GM23338 (cell line): ENCODE measurements at regions not wholly inside any gene's neighbourhood (a gene's known extent, or its start where the extent isn't known, plus 50 kb on each side); places are given as distances from the start of the nearest gene placed in this dataset.

ENCODE experiments used
- ATAC-seq: fragments of 200-7000 bp; cut with Tn5 transposase; 3 replicates; pipeline ENCODE4 v1.9.1; 2020
- DNase-seq: peaks from one replicate; pipeline ENCODE4 v3.0.0-alpha.2; 2015; ENCODE audit warnings: low spot score
- H2AFZ ChIP-seq: fragments of 200-600 bp; sonication (generic); 2 replicates; pipeline ENCODE4 v1.8.0; 2016; ENCODE audit warnings: antibody characterized with exemption, mild to moderate bottlenecking, moderate library complexity
- H3F3A ChIP-seq: fragments of 200-600 bp; sonication (generic); replicated peaks from 2 replicates; pipeline ENCODE4 v1.8.0; 2017; ENCODE audit warnings: antibody characterized with exemption, mixed run types, low read depth
- H3K27ac ChIP-seq: fragments of 200-600 bp; sonication (generic); 2 replicates; pipeline ENCODE4 v1.6.1; 2016; ENCODE audit warnings: low read depth
- H3K27me3 ChIP-seq: fragments of 200-600 bp; sonication (generic); 2 replicates; pipeline ENCODE4 v1.8.0; 2016; ENCODE audit warnings: mild to moderate bottlenecking, mixed run types, moderate library complexity; ENCODE audit not compliant: insufficient read depth
- H3K36me3 ChIP-seq: fragments of 200-600 bp; sonication (generic); 2 replicates; pipeline ENCODE4 v1.8.0; 2016; ENCODE audit warnings: mild to moderate bottlenecking; ENCODE audit not compliant: insufficient read depth
- H3K4me1 ChIP-seq: fragments of 200-600 bp; sonication (generic); 2 replicates; pipeline ENCODE4 v1.8.0; 2016; ENCODE audit warnings: mild to moderate bottlenecking, moderate library complexity; ENCODE audit not compliant: insufficient read depth
- H3K4me2 ChIP-seq: fragments of 200-600 bp; sonication (generic); 2 replicates; pipeline ENCODE4 v1.7.1; 2017; ENCODE audit warnings: mixed run types
- H3K4me3 ChIP-seq: fragments of 200-600 bp; sonication (generic); 2 replicates; pipeline ENCODE4 v1.6.1; 2016; ENCODE audit warnings: mixed run types
- H3K79me2 ChIP-seq: fragments of 200-600 bp; sonication (generic); replicated peaks from 2 replicates; pipeline ENCODE4 v1.8.0; 2017; ENCODE audit warnings: mild to moderate bottlenecking; ENCODE audit not compliant: insufficient read depth
- H3K9me2 ChIP-seq: fragments of 200-600 bp; sonication (generic); 2 replicates; pipeline ENCODE4 v1.8.0; 2017; ENCODE audit not compliant: insufficient read depth
- H4K20me1 ChIP-seq: fragments of 200-600 bp; sonication (generic); replicated peaks from 2 replicates; pipeline ENCODE4 v1.8.0; 2017; ENCODE audit warnings: mild to moderate bottlenecking; ENCODE audit not compliant: insufficient read depth
- H3K27ac Mint-ChIP-seq: 2 replicates; pipeline ENCODE4 v1.8.0; 2020; ENCODE audit warnings: inconsistent platforms, mild to moderate bottlenecking, moderate library complexity, mixed read lengths
- H3K27me3 Mint-ChIP-seq: 3 replicates; pipeline ENCODE4 v1.8.0; 2022; ENCODE audit warnings: low read depth, mild to moderate bottlenecking, moderate library complexity, mixed read lengths, inconsistent platforms; ENCODE audit not compliant: insufficient read depth, poor library complexity
- H3K36me3 Mint-ChIP-seq: 3 replicates; pipeline ENCODE4 v1.8.0; 2021; ENCODE audit warnings: low read depth, mild to moderate bottlenecking, inconsistent platforms, moderate library complexity, mixed read lengths
- H3K4me1 Mint-ChIP-seq: 3 replicates; pipeline ENCODE4 v1.8.0; 2020; ENCODE audit warnings: mild to moderate bottlenecking, inconsistent platforms, mixed read lengths
- H3K4me3 Mint-ChIP-seq: 3 replicates; pipeline ENCODE4 v1.8.0; 2021; ENCODE audit warnings: moderate library complexity, mild to moderate bottlenecking, inconsistent platforms, mixed read lengths
- H3K9me3 Mint-ChIP-seq: 3 replicates; pipeline ENCODE4 v1.8.0; 2020; ENCODE audit warnings: moderate library complexity, mild to moderate bottlenecking, inconsistent platforms, mixed read lengths
- CREB1 ChIP-seq: fragments of 250-450 bp; sonication (Bioruptor Pico); IDR thresholded peaks from 2 replicates; pipeline ENCODE4 v1.5.0; 2020; ENCODE audit warnings: low read depth, mild to moderate bottlenecking, moderate library complexity
- CTCF ChIP-seq, 2 experiments: fragments of 200-600 bp in 1 of 2; sonication (generic) in 1 of 2; conservative IDR thresholded peaks; 2 replicates each; pipeline versions ENCODE4 v1.5.1 to v1.6.1; 2016 to 2017; ENCODE audit warnings: antibody characterized with exemption in 2 of 2, low read depth in 2 of 2, mild to moderate bottlenecking in 2 of 2, moderate library complexity in 1 of 2
- EZH2phosphoT487 ChIP-seq: fragments of 200-600 bp; sonication (generic); IDR thresholded peaks from one replicate; pipeline ENCODE4 v1.8.1; 2018; ENCODE audit warnings: antibody characterized with exemption; ENCODE audit not compliant: unreplicated experiment
- ZNF331 ChIP-seq: fragments of 250-450 bp; sonication (Bioruptor Pico); IDR thresholded peaks from 2 replicates; pipeline ENCODE4 v1.5.0; 2020; ENCODE audit warnings: low read depth, mild to moderate bottlenecking, moderate library complexity
- ZNF462 ChIP-seq: fragments of 250-450 bp; sonication (Bioruptor Pico); IDR thresholded peaks from 2 replicates; pipeline ENCODE4 v1.5.0; 2020; ENCODE audit warnings: mild to moderate bottlenecking, moderate library complexity

- no peaks in the 10 kb centered on the region for H4K20me1 ChIP-seq
- H3K4me3 ChIP-seq: no peak overlapping the region
- no peak overlapping the region for H3K27ac ChIP-seq
- H3K79me2 ChIP-seq: no peaks in the 10 kb centered on the region
- no peaks in the 10 kb centered on the region for H3K9me3 Mint-ChIP-seq
- no peak overlapping the region for H3K4me2 ChIP-seq
- no peak overlapping the region for H3K4me3 Mint-ChIP-seq
- TF ChIP-seq ZNF331 (CRISPR knock-in tag): no peak
- no peak for TF ChIP-seq CTCF (conservative IDR thresholded peaks at IDR 0.05; ENCODE audit: low read depth in 2 of 2)
- TF ChIP-seq CREB1 (CRISPR knock-in tag): no peak
- no peak for TF ChIP-seq EZH2phosphoT487
- no peak for TF ChIP-seq ZNF462 (CRISPR knock-in tag)
- peaks cover 4% of the 10 kb centered on the region for H3K4me1 ChIP-seq
- no peaks in the 10 kb centered on the region for H3K36me3 Mint-ChIP-seq
- H3K27ac Mint-ChIP-seq: no peak overlapping the region
- peaks cover 20% of the 10 kb centered on the region for H3K4me1 Mint-ChIP-seq
- no peak overlapping the region for H2AFZ ChIP-seq
- peaks cover 6% of the 10 kb centered on the region for H3K27me3 Mint-ChIP-seq
- ATAC-seq: no peak
- H3K36me3 ChIP-seq: no peaks in the 10 kb centered on the region
- DNase-seq: no peak
- no peaks in the 10 kb centered on the region for H3K27me3 ChIP-seq
- no peaks in the 10 kb centered on the region; the same call in 1 of the 2 replicates for H3K9me2 ChIP-seq
- H3F3A ChIP-seq: no peaks in the 10 kb centered on the region
Observed at GRCh38 chr1:182297335-182297734, 94.3 kb downstream of the GLUL start.
